ENCODE measurements at regions not wholly inside any gene's neighbourhood (a gene's known extent, or its start where the extent isn't known, plus 50 kb on each side); places are given as distances from the start of the nearest gene placed in this dataset.

DNA sequence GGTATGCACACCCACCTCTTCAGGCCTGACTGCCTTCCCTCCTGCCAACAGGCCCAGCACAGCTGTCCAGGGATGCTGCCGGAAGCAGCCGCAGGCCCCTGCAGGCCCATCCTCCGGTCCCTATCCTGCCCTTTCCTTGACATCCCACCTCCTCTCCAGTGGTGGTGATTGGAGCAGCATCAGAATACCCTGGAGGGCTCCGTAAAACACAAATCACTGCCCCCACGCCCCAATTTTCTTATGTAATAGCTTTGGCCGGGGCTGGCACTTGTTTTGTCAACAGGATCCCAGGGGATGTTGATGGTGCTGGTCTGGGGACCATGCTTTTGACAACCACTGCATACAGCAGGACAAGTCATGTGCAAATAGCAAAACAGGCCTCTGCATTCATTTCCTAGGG is 274.5 kb downstream of the GADD45G start:
- no peaks in the 10 kb centered on the region for H3K36me3 ChIP-seq
- peak overlapping the region in 1 of 2 donors; percentile 21 for H3K27ac ChIP-seq
- intact Hi-C loops (cut with DNase I; ENCODE audit: low total_unique reads), result loop anchor here (10.0 kb wide), 1 partner anchor 1556 kb away; no protein-coding TSS in a partner anchor
- peak in 1 of 2 donors; percentile 9 for DNase-seq (ENCODE audit: low spot score in 2 of 2)
- no peaks in the 10 kb centered on the region for H3K9me3 ChIP-seq
- H3K4me3 ChIP-seq, result no peak overlapping the region
- no peaks in the 10 kb centered on the region for H3K4me1 ChIP-seq
- TF ChIP-seq POLR2A (IDR thresholded peaks at IDR 0.05) (no peak), POLR2AphosphoS5 (IDR thresholded peaks at IDR 0.05) (no peak)
- TF ChIP-seq, protein P1, sequence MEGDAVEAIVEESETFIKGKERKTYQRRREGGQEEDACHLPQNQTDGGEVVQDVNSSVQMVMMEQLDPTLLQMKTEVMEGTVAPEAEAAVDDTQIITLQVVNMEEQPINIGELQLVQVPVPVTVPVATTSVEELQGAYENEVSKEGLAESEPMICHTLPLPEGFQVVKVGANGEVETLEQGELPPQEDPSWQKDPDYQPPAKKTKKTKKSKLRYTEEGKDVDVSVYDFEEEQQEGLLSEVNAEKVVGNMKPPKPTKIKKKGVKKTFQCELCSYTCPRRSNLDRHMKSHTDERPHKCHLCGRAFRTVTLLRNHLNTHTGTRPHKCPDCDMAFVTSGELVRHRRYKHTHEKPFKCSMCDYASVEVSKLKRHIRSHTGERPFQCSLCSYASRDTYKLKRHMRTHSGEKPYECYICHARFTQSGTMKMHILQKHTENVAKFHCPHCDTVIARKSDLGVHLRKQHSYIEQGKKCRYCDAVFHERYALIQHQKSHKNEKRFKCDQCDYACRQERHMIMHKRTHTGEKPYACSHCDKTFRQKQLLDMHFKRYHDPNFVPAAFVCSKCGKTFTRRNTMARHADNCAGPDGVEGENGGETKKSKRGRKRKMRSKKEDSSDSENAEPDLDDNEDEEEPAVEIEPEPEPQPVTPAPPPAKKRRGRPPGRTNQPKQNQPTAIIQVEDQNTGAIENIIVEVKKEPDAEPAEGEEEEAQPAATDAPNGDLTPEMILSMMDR (IDR thresholded peaks at IDR 0.05), result no peak
- H3K27me3 ChIP-seq, result no peaks in the 10 kb centered on the region

DNA sequence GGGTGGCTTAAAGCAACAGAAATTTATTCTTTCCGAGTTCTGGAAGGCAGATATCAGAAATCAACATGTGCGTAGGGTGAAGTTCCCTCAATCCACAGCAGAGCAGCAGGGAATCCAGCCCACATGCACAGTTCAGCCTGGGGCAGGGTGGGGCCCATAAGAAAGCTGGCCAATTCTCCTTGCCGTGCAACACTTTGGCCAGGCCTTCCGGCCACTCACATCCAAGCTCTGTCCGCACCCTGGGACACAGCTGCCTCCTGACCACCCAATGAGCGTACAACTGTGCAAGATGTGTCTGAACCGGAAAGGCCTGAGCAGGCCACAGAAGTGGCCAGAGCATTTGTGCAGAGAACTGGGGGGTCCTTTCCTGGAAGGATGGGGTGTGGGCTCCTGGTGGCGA is 274.9 kb downstream of the GADD45G start:
- Histone ChIP-seq H3K27me3 (no peaks in the 10 kb centered on the region), H3K4me3 (no peak overlapping the region), H3K9me3 (no peaks in the 10 kb centered on the region), H3K36me3 (no peaks in the 10 kb centered on the region), H3K27ac (peak overlapping the region in 1 of 2 donors; percentile 21), H3K4me1 (no peaks in the 10 kb centered on the region)
- intact Hi-C loops (cut with DNase I; ENCODE audit: low total_unique reads), result loop anchor here (10.0 kb wide), 1 partner anchor 1555 kb away; no protein-coding TSS in a partner anchor
- peak in 1 of 2 donors; percentile 43 for DNase-seq (ENCODE audit: low spot score in 2 of 2)
- TF ChIP-seq POLR2AphosphoS5 (IDR thresholded peaks at IDR 0.05) (no peak), POLR2A (IDR thresholded peaks at IDR 0.05) (no peak)
- TF ChIP-seq, protein P1 (IDR thresholded peaks at IDR 0.05), result no peak

DNA sequence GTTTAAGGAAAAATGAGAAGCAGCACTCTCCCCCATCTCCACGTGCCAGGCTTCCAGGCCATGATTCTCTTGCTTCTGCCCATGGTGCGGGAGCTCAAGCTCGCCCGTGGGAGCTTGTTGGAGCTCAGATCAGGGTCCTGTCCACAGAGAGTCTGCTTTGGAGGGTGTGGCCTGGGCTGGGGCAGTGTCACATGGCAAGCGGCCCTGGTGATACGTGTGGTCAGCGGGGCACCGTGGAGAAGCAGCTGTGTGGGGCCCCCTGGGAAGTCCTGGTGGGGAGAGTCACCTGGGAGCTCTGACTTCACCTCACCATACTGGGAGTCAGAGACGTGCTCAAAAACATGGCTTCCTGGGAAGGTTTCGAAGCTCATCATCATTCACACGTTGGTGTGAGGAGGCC is 275.3 kb downstream of the GADD45G start:
- Histone ChIP-seq H3K36me3 (no peaks in the 10 kb centered on the region), H3K27me3 (no peaks in the 10 kb centered on the region), H3K27ac (no peak overlapping the region), H3K4me1 (no peaks in the 10 kb centered on the region), H3K9me3 (no peaks in the 10 kb centered on the region), H3K4me3 (no peak overlapping the region)
- intact Hi-C loops (cut with DNase I; ENCODE audit: low total_unique reads), result no loop called here
- DNase-seq (ENCODE audit: low spot score in 2 of 2), result peak in 1 of 2 donors; percentile 27
- TF ChIP-seq, protein P1 (IDR thresholded peaks at IDR 0.05), result no peak
- TF ChIP-seq POLR2AphosphoS5 (IDR thresholded peaks at IDR 0.05) (no peak), POLR2A (IDR thresholded peaks at IDR 0.05) (no peak)

DNA sequence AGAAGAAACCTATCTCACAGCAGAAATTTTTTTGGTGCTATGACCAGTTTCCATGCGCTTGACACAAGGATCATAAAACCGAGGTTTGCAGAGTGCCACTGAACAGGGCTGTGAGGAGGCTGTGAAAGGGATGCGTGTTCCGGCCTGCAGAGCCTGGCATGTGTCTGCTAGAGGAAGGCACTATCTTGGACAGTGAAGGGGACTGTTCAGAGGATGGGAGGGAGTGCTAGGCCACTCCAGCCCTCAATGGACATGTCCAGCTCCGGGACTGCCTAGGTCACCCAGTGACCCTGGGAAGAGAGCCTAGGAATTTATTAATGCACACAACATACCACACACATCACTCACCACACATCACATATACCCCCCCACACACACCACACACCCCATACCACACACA is 275.9 kb downstream of the GADD45G start:
- no peak overlapping the region for H3K27ac ChIP-seq
- no peak for DNase-seq (ENCODE audit: low spot score in 2 of 2)
- H3K36me3 ChIP-seq, result no peaks in the 10 kb centered on the region
- H3K4me3 ChIP-seq, result no peak overlapping the region
- TF ChIP-seq, protein P1 (IDR thresholded peaks at IDR 0.05), result no peak
- TF ChIP-seq POLR2AphosphoS5 (IDR thresholded peaks at IDR 0.05) (no peak), POLR2A (IDR thresholded peaks at IDR 0.05) (no peak)
- no peaks in the 10 kb centered on the region for H3K27me3 ChIP-seq
- intact Hi-C loops (cut with DNase I; ENCODE audit: low total_unique reads), result no loop called here
- no peaks in the 10 kb centered on the region for H3K9me3 ChIP-seq
- H3K4me1 ChIP-seq, result no peaks in the 10 kb centered on the region

DNA sequence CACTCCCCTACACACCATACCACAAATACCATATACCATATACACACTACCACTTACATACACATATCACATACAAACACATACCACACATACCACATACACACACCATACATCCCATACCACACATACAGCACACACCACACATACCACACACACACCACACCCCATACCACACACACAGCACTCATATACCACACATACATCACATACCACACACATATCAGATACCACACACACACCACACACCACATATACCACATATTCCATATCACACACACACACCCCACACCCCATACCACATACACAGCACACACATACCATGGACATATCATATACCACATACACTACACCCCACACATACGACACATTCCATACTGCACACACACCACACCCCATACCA is 276.6 kb downstream of the GADD45G start:
- Histone ChIP-seq H3K4me1 (no peaks in the 10 kb centered on the region), H3K4me3 (no peak overlapping the region)
- DNase-seq (ENCODE audit: low spot score in 2 of 2), result no peak

More for the DNA sequence above, 276.6 kb downstream of the GADD45G start:
- TF ChIP-seq, protein P1 (IDR thresholded peaks at IDR 0.05), result no peak
- TF ChIP-seq POLR2AphosphoS5 (IDR thresholded peaks at IDR 0.05) (no peak), POLR2A (IDR thresholded peaks at IDR 0.05) (no peak)
- intact Hi-C loops (cut with DNase I; ENCODE audit: low total_unique reads), result no loop called here
- Histone ChIP-seq H3K27me3 (no peaks in the 10 kb centered on the region), H3K9me3 (no peaks in the 10 kb centered on the region), H3K36me3 (no peaks in the 10 kb centered on the region), H3K27ac (no peak overlapping the region)

Data from breast epithelium (tissue), 4 donors.